CD4-positive, alpha-beta T cell (primary cell): ENCODE measurements at regions not wholly inside any gene's neighbourhood (a gene's known extent, or its start where the extent isn't known, plus 50 kb on each side); places are given as distances from the start of the nearest gene placed in this dataset.

Experiments
- ATAC-seq: fragments of 200-7000 bp; cut with Tn5 transposase; one replicate; pipeline ENCODE4 v1.10.0; 2022; ENCODE audit warnings: mild to moderate bottlenecking; ENCODE audit not compliant: poor library complexity
- CTCF ChIA-PET: fragments of 350-600 bp; sonication (Branson Sonifier 250); formaldehyde crosslinking; loops from one replicate; lab custom pipeline; 2021; ENCODE audit warnings: antibody characterized with exemption, inconsistent platforms; lab: Charles Lee
- POLR2A ChIA-PET: fragments of 350-600 bp; sonication (Branson Sonifier 250); formaldehyde crosslinking; loops from one replicate; lab custom pipeline; 2021; ENCODE audit warnings: antibody characterized with exemption, inconsistent platforms; lab: Charles Lee
- DNase-seq, 14 experiments: peaks; one replicate each; pipeline ENCODE4 v3.0.0-alpha.2; 2013 to 2020; ENCODE audit warnings: mixed read lengths in 2 of 14
- H3K27ac ChIP-seq, 2 donors: one replicate each; pipeline versions ENCODE4 v1.5.1 to v1.7.0; 2013; ENCODE audit warnings: low read length in 2 of 2, low read depth in 1 of 2, mild to moderate bottlenecking in 1 of 2
- H3K27me3 ChIP-seq, 2 experiments: 1 replicate in 1 of 2; 2 replicates in 1 of 2; pipeline versions ENCODE4 v1.6.1 to v1.7.0; 2013; ENCODE audit warnings: low read length in 2 of 2, control low read depth in 1 of 2, mild to moderate bottlenecking in 1 of 2, moderate library complexity in 1 of 2; ENCODE audit not compliant: insufficient read depth in 2 of 2, control insufficient read depth in 1 of 2
- H3K36me3 ChIP-seq: one replicate; pipeline ENCODE4 v1.6.1; 2013; ENCODE audit warnings: low read length, control low read depth; ENCODE audit not compliant: insufficient read depth
- H3K4me1 ChIP-seq: one replicate; pipeline ENCODE4 v1.6.1; 2013; ENCODE audit warnings: low read length, control low read depth; ENCODE audit not compliant: insufficient read depth
- H3K4me3 ChIP-seq: one replicate; pipeline ENCODE4 v1.5.1; 2013; ENCODE audit warnings: mild to moderate bottlenecking, low read length, moderate library complexity
- H3K9me3 ChIP-seq, 2 experiments: 1 replicate in 1 of 2; 2 replicates in 1 of 2; pipeline versions ENCODE4 v1.6.1 to v1.7.0; 2013; ENCODE audit warnings: low read length in 2 of 2, mild to moderate bottlenecking in 2 of 2, control low read depth in 1 of 2, moderate library complexity in 1 of 2; ENCODE audit not compliant: control insufficient read depth in 1 of 2, insufficient read depth in 1 of 2
- H3K27ac Mint-ChIP-seq: one replicate; pipeline ENCODE4 v1.8.0; 2020; ENCODE audit warnings: mixed read lengths
- H3K27me3 Mint-ChIP-seq: one replicate; pipeline ENCODE4 v1.8.0; 2021; ENCODE audit warnings: mixed read lengths
- H3K36me3 Mint-ChIP-seq: one replicate; pipeline ENCODE4 v1.8.0; 2021; ENCODE audit warnings: low read depth, mixed read lengths
- H3K4me1 Mint-ChIP-seq: one replicate; pipeline ENCODE4 v1.8.0; 2021; ENCODE audit warnings: low read depth, mixed read lengths
- H3K4me3 Mint-ChIP-seq: one replicate; pipeline ENCODE4 v1.8.0; 2020; ENCODE audit warnings: mild to moderate bottlenecking, mixed read lengths
- H3K9me3 Mint-ChIP-seq: one replicate; pipeline ENCODE4 v1.8.0; 2020; ENCODE audit warnings: mixed read lengths
- intact Hi-C, 2 experiments: fragments of 100-400 bp; cut with DNase I in 1 of 2; cut with micrococcal nuclease in 1 of 2; formaldehyde crosslinking; loops; one replicate each; pipeline versions ENCODE4 v1.15.1 to v1.9.0; 2023 to 2025; cut with DNase I, micrococcal nuclease
- TF ChIP-seq, protein P1 (sequence below): fragments of 200-600 bp; IDR thresholded peaks from one replicate; pipeline ENCODE4 v1.8.0; 2022; ENCODE audit warnings: antibody characterized with exemption, mild to moderate bottlenecking

DNA sequence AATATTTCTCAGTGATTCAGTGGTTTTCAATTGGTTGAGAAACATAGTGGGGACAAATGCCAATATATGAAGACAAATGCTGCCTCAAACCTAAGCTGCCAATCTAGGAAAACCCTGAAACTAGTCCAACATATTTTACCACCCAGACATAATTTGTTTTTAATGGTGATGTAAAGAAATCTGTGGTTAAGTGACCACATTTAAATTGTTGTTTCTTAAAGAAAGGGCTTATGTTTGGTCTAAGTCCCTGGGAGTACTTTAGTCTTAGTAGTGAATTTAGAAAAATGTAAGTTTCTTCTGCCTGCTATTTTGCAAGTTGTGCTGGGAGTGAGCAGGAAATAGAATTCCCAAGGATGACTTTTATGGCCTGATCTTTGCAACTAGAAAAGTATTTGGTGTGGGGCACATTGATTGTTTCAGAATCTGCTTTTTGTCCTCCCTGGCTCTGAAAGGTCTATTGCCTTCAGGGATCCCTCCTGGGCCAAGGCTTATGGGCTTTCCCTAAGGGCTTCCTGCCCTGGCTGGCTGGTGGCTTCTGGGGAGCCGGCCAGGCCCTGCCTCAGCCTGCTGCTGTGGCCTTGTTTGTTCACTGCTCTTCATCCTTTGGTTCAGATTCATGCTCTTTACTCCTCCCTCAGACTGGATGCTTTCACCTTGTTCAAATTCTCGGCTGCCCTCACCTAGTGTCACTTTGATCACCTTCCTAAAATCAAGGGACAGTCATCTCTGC lies 169.8 kb upstream of the JADE1 start:
- intact Hi-C loops = no loop called here
- ChIA-PET POLR2A (no interaction called here), CTCF (no interaction called here)
- Mint-ChIP-seq H3K9me3 (no peaks in the 10 kb centered on the region), H3K27me3 (no peaks in the 10 kb centered on the region), H3K4me3 (no peak overlapping the region), H3K27ac (no peak overlapping the region), H3K36me3 (no peaks in the 10 kb centered on the region), H3K4me1 (no peaks in the 10 kb centered on the region)
- TF ChIP-seq, protein P1, sequence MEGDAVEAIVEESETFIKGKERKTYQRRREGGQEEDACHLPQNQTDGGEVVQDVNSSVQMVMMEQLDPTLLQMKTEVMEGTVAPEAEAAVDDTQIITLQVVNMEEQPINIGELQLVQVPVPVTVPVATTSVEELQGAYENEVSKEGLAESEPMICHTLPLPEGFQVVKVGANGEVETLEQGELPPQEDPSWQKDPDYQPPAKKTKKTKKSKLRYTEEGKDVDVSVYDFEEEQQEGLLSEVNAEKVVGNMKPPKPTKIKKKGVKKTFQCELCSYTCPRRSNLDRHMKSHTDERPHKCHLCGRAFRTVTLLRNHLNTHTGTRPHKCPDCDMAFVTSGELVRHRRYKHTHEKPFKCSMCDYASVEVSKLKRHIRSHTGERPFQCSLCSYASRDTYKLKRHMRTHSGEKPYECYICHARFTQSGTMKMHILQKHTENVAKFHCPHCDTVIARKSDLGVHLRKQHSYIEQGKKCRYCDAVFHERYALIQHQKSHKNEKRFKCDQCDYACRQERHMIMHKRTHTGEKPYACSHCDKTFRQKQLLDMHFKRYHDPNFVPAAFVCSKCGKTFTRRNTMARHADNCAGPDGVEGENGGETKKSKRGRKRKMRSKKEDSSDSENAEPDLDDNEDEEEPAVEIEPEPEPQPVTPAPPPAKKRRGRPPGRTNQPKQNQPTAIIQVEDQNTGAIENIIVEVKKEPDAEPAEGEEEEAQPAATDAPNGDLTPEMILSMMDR = no peak
- Histone ChIP-seq H3K9me3 (no peaks in the 10 kb centered on the region), H3K4me3 (no peak overlapping the region), H3K27me3 (no peaks in the 10 kb centered on the region), H3K4me1 (no peaks in the 10 kb centered on the region), H3K36me3 (no peaks in the 10 kb centered on the region), H3K27ac (no peak overlapping the region)
- DNase-seq (no peak), ATAC-seq (no peak)

DNA sequence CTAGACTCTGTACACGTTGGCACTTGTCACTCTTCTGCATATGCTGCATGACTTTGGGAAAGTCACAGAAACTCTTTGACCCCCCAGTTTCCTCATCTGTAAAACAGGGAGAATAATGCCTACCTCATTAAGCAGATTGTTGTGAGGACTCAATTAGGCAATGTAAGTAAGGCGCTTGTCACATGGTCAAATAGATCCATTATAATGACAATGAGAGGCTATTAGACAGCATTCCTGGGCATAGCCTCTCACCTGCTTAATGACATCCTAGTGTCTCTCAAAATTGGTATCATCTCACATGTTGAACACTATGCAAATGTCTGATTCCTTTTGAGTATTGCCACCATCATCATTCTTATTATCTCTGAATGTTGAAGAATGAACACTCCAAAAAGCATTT lies 172.6 kb upstream of the JADE1 start:
- ChIA-PET CTCF (no interaction called here), POLR2A (no interaction called here)
- Histone ChIP-seq H3K4me1 (no peaks in the 10 kb centered on the region), H3K9me3 (no peaks in the 10 kb centered on the region), H3K36me3 (no peaks in the 10 kb centered on the region), H3K27ac (no peak overlapping the region), H3K4me3 (no peak overlapping the region), H3K27me3 (no peaks in the 10 kb centered on the region)
- ATAC-seq (no peak), DNase-seq (no peak)
- intact Hi-C loops = no loop called here
- Mint-ChIP-seq H3K36me3 (no peaks in the 10 kb centered on the region), H3K27ac (no peak overlapping the region), H3K4me3 (no peak overlapping the region), H3K4me1 (no peaks in the 10 kb centered on the region), H3K9me3 (no peaks in the 10 kb centered on the region), H3K27me3 (no peaks in the 10 kb centered on the region)
- TF ChIP-seq, protein P1 = no peak

DNA sequence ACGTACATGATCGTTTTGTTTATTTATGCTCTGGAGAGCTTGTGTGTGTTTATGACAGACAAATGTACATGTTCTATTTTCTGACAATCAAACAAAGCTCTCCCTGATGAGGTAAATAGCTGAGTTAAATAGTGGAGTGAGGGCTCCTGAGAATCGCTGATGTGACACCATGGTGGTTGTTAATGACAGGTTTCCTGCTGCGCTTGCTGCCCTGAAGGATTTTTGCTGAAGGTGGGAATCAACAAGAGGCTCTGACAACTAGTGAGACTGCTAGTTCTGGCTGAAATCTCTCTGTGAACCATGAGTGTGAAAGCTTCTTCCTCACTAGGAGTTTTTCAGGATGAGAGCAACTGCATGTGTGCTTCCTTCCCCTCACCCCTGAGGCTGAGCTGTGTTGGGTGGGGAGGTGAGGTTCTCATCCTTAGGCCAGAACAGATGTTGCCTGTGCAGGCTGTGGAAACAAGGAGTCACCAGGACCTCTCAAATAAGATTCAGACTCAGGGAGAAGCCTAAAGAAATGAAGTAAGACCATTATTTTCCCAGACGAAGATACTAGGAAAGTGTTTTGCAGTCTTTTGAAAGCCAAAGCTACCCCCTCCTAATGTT lies 173.4 kb upstream of the JADE1 start:
- Mint-ChIP-seq H3K9me3 (no peaks in the 10 kb centered on the region), H3K4me3 (no peak overlapping the region), H3K4me1 (no peaks in the 10 kb centered on the region), H3K27me3 (peaks cover 2% of the 10 kb centered on the region), H3K27ac (no peak overlapping the region), H3K36me3 (no peaks in the 10 kb centered on the region)
- Histone ChIP-seq H3K27me3 (no peaks in the 10 kb centered on the region), H3K36me3 (no peaks in the 10 kb centered on the region), H3K27ac (no peak overlapping the region), H3K4me3 (no peak overlapping the region), H3K9me3 (no peaks in the 10 kb centered on the region), H3K4me1 (no peaks in the 10 kb centered on the region)
- ChIA-PET POLR2A (no interaction called here), CTCF (no interaction called here)
- intact Hi-C loops = no loop called here
- DNase-seq = no peak
- TF ChIP-seq, protein P1 = no peak
- no peak for ATAC-seq
